CD4-positive, alpha-beta T cell (primary cell): ENCODE measurements at regions not wholly inside any gene's neighbourhood (a gene's known extent, or its start where the extent isn't known, plus 50 kb on each side); places are given as distances from the start of the nearest gene placed in this dataset.

Source experiments
- ATAC-seq: fragments of 200-7000 bp; cut with Tn5 transposase; one replicate; pipeline ENCODE4 v1.10.0; 2022; ENCODE audit warnings: mild to moderate bottlenecking; ENCODE audit not compliant: poor library complexity
- CTCF ChIA-PET: fragments of 350-600 bp; sonication (Branson Sonifier 250); formaldehyde crosslinking; loops from one replicate; lab custom pipeline; 2021; ENCODE audit warnings: antibody characterized with exemption, inconsistent platforms; lab: Charles Lee
- POLR2A ChIA-PET: fragments of 350-600 bp; sonication (Branson Sonifier 250); formaldehyde crosslinking; loops from one replicate; lab custom pipeline; 2021; ENCODE audit warnings: antibody characterized with exemption, inconsistent platforms; lab: Charles Lee
- DNase-seq, 14 experiments: peaks; one replicate each; pipeline ENCODE4 v3.0.0-alpha.2; 2013 to 2020; ENCODE audit warnings: mixed read lengths in 2 of 14
- H3K27ac ChIP-seq, 2 donors: one replicate each; pipeline versions ENCODE4 v1.5.1 to v1.7.0; 2013; ENCODE audit warnings: low read length in 2 of 2, low read depth in 1 of 2, mild to moderate bottlenecking in 1 of 2
- H3K27me3 ChIP-seq, 2 experiments: 1 replicate in 1 of 2; 2 replicates in 1 of 2; pipeline versions ENCODE4 v1.6.1 to v1.7.0; 2013; ENCODE audit warnings: low read length in 2 of 2, control low read depth in 1 of 2, mild to moderate bottlenecking in 1 of 2, moderate library complexity in 1 of 2; ENCODE audit not compliant: insufficient read depth in 2 of 2, control insufficient read depth in 1 of 2
- H3K36me3 ChIP-seq: one replicate; pipeline ENCODE4 v1.6.1; 2013; ENCODE audit warnings: low read length, control low read depth; ENCODE audit not compliant: insufficient read depth
- H3K4me1 ChIP-seq: one replicate; pipeline ENCODE4 v1.6.1; 2013; ENCODE audit warnings: low read length, control low read depth; ENCODE audit not compliant: insufficient read depth
- H3K4me3 ChIP-seq: one replicate; pipeline ENCODE4 v1.5.1; 2013; ENCODE audit warnings: mild to moderate bottlenecking, low read length, moderate library complexity
- H3K9me3 ChIP-seq, 2 experiments: 1 replicate in 1 of 2; 2 replicates in 1 of 2; pipeline versions ENCODE4 v1.6.1 to v1.7.0; 2013; ENCODE audit warnings: low read length in 2 of 2, mild to moderate bottlenecking in 2 of 2, control low read depth in 1 of 2, moderate library complexity in 1 of 2; ENCODE audit not compliant: control insufficient read depth in 1 of 2, insufficient read depth in 1 of 2
- H3K27ac Mint-ChIP-seq: one replicate; pipeline ENCODE4 v1.8.0; 2020; ENCODE audit warnings: mixed read lengths
- H3K27me3 Mint-ChIP-seq: one replicate; pipeline ENCODE4 v1.8.0; 2021; ENCODE audit warnings: mixed read lengths
- H3K36me3 Mint-ChIP-seq: one replicate; pipeline ENCODE4 v1.8.0; 2021; ENCODE audit warnings: low read depth, mixed read lengths
- H3K4me1 Mint-ChIP-seq: one replicate; pipeline ENCODE4 v1.8.0; 2021; ENCODE audit warnings: low read depth, mixed read lengths
- H3K4me3 Mint-ChIP-seq: one replicate; pipeline ENCODE4 v1.8.0; 2020; ENCODE audit warnings: mild to moderate bottlenecking, mixed read lengths
- H3K9me3 Mint-ChIP-seq: one replicate; pipeline ENCODE4 v1.8.0; 2020; ENCODE audit warnings: mixed read lengths
- CTCF ChIP-seq: fragments of 200-600 bp; IDR thresholded peaks from one replicate; pipeline ENCODE4 v1.8.0; 2022; ENCODE audit warnings: antibody characterized with exemption, mild to moderate bottlenecking
- intact Hi-C, 2 experiments: fragments of 100-400 bp; cut with DNase I in 1 of 2; cut with micrococcal nuclease in 1 of 2; formaldehyde crosslinking; loops; one replicate each; pipeline versions ENCODE4 v1.15.1 to v1.9.0; 2023 to 2025; cut with DNase I, micrococcal nuclease

GRCh38 chr6:2560140-2560818 is 190.4 kb downstream of the MYLK4 start:
- Mint-ChIP-seq H3K27me3 (peaks cover 13% of the 10 kb centered on the region), H3K27ac (no peak overlapping the region), H3K36me3 (no peaks in the 10 kb centered on the region), H3K9me3 (no peaks in the 10 kb centered on the region), H3K4me3 (no peak overlapping the region), H3K4me1 (peaks cover 5% of the 10 kb centered on the region)
- intact Hi-C loops: no loop called here
- Histone ChIP-seq H3K27me3 (peaks cover 0 to 2% of the 10 kb centered on the region in 2 experiments), H3K27ac (no peak overlapping the region), H3K4me3 (no peak overlapping the region), H3K36me3 (no peaks in the 10 kb centered on the region), H3K9me3 (no peaks in the 10 kb centered on the region), H3K4me1 (peaks cover 4% of the 10 kb centered on the region)
- POLR2A ChIA-PET: no interaction called here
- ATAC-seq: no peak
- CTCF ChIA-PET: interaction anchor here (0.6 kb wide), 1 partner anchor 1601 kb away, joined by 3 read pairs; no protein-coding TSS in a partner anchor
- DNase-seq: no peak
- no peak for TF ChIP-seq CTCF

- peaks cover 0 to 2% of the 10 kb centered on the region in 2 experiments for H3K27me3 ChIP-seq
- no peak overlapping the region for H3K27ac Mint-ChIP-seq
- H3K9me3 ChIP-seq: no peaks in the 10 kb centered on the region
- no peak for DNase-seq
- CTCF ChIA-PET: no interaction called here
- POLR2A ChIA-PET: no interaction called here
- intact Hi-C loops: no loop called here
- TF ChIP-seq CTCF: no peak
- H3K36me3 Mint-ChIP-seq: no peaks in the 10 kb centered on the region
- no peaks in the 10 kb centered on the region for H3K36me3 ChIP-seq
- peaks cover 4% of the 10 kb centered on the region for H3K4me1 ChIP-seq
- H3K4me3 ChIP-seq: no peak overlapping the region
- H3K4me3 Mint-ChIP-seq: no peak overlapping the region
- ATAC-seq: no peak
- no peak overlapping the region for H3K27ac ChIP-seq
- H3K27me3 Mint-ChIP-seq: peaks cover 13% of the 10 kb centered on the region
- H3K9me3 Mint-ChIP-seq: no peaks in the 10 kb centered on the region
- H3K4me1 Mint-ChIP-seq: peaks cover 5% of the 10 kb centered on the region
These were observed 191.6 kb downstream of the MYLK4 start for GRCh38 chr6:2558861-2559801.

GRCh38 chr6:2558098-2558680 is 192.5 kb downstream of the MYLK4 start:
- intact Hi-C loops: no loop called here
- Histone ChIP-seq H3K27ac (no peak overlapping the region), H3K36me3 (no peaks in the 10 kb centered on the region), H3K4me3 (no peak overlapping the region), H3K27me3 (peaks cover 0 to 2% of the 10 kb centered on the region in 2 experiments), H3K9me3 (no peaks in the 10 kb centered on the region), H3K4me1 (no peaks in the 10 kb centered on the region)
- no peaks in the 10 kb centered on the region for H3K9me3 Mint-ChIP-seq
- TF ChIP-seq CTCF: no peak
- no peaks in the 10 kb centered on the region for H3K4me1 Mint-ChIP-seq
- no peaks in the 10 kb centered on the region for H3K36me3 Mint-ChIP-seq
- ATAC-seq: no peak
- DNase-seq: no peak
- ChIA-PET CTCF (no interaction called here), POLR2A (no interaction called here)
- no peak overlapping the region for H3K27ac Mint-ChIP-seq
- no peak overlapping the region for H3K4me3 Mint-ChIP-seq
- H3K27me3 Mint-ChIP-seq: peaks cover 13% of the 10 kb centered on the region
